Right ventricle myocardium superior (tissue), 1 donor: ENCODE measurements at regions not wholly inside any gene's neighbourhood (a gene's known extent, or its start where the extent isn't known, plus 50 kb on each side); places are given as distances from the start of the nearest gene placed in this dataset.

Source experiments
- ATAC-seq: fragments of 200-7000 bp; cut with Tn5 transposase; one replicate; pipeline ENCODE4 v1.9.1; 2020; ENCODE audit warnings: mild to moderate bottlenecking; ENCODE audit not compliant: poor library complexity
- DNase-seq: peaks from one replicate; pipeline ENCODE4 v3.0.0-alpha.2; 2020
- intact Hi-C: fragments of 100-400 bp; cut with DNase I; formaldehyde crosslinking; loops from one replicate; pipeline ENCODE4 v1.11.2; 2022
- donor health status: DM: no; HTN: yes; CAD: no; lungs with severe emphysema.

DNA sequence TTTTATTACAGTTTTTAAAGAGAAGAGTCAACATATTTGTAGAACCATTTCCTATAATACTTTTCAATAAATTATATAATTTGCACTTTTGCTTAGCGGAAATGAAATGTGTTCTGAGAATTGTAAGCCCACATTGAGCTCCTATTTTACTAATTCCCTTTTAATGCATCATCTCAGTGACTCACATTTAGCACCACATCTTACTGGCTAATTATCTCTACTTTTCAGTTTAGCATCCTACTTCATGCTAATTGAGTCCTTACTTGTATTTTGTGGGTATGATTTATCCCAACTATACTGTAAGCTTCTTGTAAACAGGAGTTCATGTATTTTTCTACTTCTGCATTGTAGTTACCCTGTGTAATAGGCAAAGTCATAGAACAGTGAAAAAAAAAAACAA, 67.5 kb downstream of the TMX1 start:
- intact Hi-C loops, result no loop called here
- no peak for DNase-seq
- ATAC-seq, result no peak

DNA sequence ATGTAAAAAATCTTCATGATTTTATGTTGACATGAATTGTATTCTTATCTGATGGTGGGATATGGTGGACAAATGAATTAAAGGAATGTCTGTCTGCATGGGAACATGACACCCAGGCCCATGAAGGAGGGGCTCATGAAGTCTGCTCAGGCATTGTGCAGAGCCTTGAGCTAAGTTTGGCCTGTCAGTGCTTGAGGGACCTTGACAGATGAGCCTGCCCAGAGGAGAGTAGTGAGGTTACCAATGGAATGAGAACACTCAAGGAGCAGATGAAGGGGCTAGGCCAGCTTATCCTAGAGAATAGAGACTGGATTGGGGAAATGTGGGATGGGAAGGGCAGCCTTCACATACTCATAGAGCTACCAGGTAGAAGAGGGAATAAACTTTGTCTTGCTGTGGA, 68.8 kb downstream of the TMX1 start:
- intact Hi-C loops, result no loop called here
- DNase-seq (no peak), ATAC-seq (no peak)

DNA sequence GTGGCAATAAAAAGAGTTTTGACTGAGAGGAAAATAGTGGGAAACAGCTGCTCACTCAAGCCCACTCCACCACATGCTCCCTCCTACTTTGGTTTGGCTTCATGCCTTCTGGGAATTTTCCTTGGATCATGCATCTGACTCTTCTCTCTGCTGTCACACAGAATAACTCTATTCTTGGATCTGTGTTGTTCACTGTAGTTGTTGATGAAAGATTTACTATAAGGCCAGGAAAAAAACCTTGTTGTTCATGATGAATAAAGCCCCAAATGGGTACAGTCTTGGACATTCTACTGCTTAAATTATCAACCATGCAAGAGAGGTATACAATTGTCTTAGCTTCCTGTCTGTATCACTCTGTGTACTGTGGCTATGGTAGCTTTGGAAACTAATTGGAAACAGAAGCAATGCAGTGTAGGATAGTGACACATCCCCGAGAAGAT, 70.5 kb downstream of the TMX1 start:
- intact Hi-C loops, result no loop called here
- ATAC-seq (peak; percentile 88), DNase-seq (no peak)

DNA sequence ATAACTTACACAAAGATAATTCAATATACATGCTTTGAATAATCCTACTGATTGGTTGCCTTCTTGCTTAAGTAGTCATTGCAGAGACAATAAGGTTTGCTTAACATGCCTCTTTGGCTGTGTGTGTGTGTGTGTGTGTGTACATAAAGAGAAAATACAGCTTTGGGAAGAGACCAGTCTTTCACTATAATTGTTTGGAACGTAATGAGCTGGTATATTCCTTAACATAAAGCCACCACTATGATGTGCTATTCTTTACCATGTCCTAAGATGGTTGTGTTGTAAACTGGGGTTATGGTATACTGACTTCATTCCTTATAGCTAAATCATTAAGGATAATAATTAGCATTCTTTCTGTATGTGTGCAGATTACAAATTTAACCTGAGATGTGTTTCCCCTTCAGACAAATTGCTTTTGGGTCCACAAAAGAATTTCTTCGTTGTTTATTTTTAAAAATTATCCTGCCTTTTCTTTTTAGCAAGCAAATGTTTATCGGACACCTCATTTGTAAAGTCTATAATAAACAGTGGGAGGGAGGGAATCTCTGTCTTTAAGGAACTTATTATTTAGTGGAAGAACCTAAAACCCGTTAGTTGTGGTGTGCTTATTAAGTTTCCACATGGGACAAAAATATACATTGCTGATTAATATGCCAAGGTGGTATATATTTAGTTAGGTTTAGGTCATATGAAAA, 74.4 kb downstream of the TMX1 start:
- ATAC-seq, result no peak
- intact Hi-C loops, result no loop called here
- DNase-seq, result no peak

DNA sequence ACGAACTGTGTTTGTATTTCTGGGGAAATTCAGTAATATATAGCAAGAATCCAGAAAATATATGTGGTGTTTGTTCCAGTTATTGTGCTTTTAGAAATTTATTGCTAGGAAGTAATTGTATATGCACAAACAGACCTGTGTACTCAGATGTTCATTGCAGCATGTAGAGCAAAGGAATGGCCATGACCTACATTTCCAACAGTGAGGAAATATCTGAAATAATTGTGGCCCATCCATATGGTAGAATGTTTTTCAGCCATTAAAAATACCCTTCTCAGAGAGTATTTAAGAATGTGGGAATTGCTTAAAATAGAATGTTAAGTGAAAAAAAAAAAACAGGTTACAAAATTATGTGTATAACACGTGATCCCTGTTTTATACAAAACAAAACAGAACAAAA, 77.3 kb downstream of the TMX1 start:
- DNase-seq (no peak), ATAC-seq (no peak)
- intact Hi-C loops, result no loop called here

DNA sequence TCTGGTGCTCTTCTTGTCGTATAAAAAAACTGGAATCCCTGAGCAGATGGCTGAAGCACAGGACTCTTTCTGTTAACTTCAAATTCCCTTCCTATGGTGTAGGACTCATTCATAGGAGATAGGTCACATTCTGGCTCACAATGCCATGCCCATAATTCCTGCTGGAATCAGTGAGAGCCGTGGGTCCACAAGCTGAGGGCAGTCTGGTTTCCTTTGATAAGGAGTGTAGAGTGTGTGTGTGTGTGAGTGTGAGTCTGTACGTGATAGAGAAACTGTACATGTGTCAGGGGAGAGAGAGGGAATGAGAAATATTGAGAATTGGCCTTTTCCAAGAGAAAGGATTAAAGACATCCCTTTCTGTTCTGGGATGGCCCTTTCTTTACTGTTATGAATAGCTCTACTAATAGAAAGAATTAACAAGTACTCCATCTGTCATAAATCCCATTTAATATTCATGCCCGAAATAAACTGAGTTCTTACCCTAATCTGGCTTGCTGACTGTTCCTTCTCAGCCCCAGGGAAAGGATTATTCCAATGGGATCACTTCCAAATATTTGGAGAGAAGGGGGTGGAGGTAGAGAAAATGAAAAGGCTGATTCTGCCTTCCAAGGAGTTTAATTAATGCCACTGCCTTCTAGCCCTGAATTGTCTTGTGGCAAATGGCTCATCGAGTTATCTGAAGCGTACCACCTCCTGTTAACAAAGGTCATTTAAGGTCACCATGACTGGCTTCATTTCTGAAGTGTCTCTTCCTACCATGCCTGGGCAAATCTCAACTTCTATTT, 79.0 kb downstream of the TMX1 start:
- ATAC-seq, result peak; percentile 83
- intact Hi-C loops, result no loop called here
- no peak for DNase-seq

DNA sequence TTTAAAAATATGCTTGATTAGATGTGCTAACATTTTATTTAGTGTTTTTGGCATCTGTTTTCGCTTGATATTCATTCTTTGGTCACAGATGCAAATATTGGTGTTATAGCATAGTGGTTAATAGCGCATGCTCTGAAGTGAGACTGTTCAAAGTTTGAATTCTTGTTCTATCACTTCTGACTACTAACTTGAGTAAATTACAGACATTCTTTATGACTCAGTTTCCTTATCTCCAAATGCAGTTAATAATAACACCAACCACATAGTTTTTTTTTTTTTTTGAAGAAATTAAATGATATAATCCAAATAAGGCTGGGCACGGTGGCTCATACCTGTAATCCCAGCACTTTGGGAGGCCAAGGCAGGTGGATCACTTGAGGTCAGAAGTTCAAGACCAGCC, 81.0 kb downstream of the TMX1 start:
- ATAC-seq (no peak), DNase-seq (no peak)
- intact Hi-C loops, result no loop called here

DNA sequence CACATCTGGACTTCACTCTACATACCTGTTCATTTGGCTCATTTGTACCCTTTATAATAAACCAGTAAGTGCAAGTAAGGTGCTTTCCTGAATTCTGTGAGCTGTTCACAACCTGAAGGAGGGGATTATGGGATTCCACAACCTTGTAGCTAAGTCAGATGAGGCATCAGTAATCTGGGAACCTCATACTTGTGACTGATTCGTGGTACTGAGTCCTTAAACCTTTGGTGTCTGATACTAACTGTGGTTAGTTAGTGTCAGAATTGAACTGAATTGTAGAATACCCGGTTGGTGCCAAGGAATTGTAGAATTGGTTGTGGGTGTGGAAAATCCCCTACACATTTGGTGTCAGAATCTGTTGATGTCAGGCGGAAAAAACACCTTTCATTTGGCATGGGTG, 83.4 kb downstream of the TMX1 start:
- DNase-seq, result no peak
- intact Hi-C loops, result no loop called here
- ATAC-seq, result no peak

DNA sequence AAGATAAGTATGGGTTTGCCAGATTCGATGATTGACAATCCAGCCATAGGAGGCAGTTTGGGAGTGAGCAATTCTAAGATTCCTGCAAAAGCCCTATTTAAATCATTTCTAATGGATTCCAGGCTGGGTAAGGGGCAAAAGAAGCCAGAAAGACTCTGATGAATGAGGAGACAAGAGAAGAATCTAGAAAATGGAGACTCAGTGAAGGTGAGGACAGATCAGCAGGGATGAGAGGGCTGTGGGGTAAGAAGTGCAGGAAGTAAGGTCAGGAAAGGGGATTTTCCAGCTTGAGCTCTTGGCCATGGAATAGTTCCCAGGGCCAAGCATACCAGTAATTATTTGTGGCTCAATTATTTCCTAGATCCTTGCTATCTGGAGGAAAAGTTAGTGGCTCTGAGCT, 87.3 kb downstream of the TMX1 start:
- intact Hi-C loops, result no loop called here
- DNase-seq (no peak), ATAC-seq (no peak)

DNA sequence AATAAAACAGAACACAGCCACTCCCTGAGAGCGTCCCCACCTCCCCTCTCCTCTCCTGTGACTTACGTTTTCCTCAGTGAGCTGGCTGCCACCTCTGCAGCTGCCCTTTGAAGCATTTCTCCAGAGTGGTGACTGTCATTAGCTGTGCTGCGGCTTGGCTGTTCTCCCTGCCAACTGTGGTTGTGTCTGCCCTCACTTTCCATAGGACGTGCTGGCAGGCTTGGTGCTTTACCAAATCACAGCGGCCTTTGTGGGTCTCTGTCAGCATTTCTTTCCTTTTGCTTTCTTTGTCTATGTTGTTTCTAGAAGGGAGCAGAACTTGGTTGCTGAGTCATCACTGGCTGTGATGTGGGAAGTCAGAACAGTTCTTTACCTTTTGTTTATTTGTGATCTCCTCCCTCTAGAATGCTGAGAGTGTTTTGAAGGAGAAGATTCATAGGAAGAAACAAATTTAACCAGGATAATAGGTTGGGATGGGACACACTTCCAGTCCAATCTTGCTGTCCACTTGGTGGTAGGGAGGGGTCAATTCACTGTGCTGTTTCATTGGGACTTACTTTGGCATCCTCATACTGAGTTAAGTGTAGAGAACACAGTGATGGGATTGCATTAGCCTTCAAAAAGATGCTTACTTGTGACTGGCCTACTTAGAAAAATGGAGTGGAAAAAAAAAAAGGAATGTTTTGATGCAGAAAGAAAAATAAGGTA, 88.2 kb downstream of the TMX1 start:
- intact Hi-C loops, result no loop called here
- ATAC-seq, result peak; percentile 79
- DNase-seq, result peak; percentile 53

DNA sequence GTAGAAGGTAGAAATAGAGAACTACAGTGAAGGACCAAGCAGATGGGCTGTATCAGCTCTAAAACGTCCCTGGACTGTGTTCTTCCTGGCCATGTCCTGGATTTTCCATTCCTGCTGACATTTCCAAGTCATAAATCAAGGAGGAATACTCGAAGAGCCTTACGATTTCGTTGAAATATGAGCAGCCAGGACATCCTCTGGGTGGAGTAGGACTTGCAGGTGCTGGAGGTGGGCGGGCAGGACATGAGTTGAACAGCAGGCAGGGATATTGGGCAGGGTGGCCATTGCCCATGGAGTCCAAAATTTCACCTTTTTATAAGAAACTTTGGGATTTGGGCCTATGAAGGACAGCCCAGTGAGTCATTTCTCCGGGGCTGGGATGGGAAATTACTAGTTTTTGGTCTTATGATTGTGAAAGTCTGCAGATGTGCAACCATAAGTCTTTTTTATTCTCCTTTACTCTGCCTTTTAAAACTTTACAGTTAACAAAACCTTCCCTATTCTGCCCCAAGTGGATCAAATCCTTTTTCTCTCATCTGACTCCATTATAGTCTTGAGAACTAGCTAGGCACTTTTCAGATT, 88.8 kb downstream of the TMX1 start:
- DNase-seq (no peak), ATAC-seq (peak; percentile 69)
- intact Hi-C loops, result no loop called here

DNA sequence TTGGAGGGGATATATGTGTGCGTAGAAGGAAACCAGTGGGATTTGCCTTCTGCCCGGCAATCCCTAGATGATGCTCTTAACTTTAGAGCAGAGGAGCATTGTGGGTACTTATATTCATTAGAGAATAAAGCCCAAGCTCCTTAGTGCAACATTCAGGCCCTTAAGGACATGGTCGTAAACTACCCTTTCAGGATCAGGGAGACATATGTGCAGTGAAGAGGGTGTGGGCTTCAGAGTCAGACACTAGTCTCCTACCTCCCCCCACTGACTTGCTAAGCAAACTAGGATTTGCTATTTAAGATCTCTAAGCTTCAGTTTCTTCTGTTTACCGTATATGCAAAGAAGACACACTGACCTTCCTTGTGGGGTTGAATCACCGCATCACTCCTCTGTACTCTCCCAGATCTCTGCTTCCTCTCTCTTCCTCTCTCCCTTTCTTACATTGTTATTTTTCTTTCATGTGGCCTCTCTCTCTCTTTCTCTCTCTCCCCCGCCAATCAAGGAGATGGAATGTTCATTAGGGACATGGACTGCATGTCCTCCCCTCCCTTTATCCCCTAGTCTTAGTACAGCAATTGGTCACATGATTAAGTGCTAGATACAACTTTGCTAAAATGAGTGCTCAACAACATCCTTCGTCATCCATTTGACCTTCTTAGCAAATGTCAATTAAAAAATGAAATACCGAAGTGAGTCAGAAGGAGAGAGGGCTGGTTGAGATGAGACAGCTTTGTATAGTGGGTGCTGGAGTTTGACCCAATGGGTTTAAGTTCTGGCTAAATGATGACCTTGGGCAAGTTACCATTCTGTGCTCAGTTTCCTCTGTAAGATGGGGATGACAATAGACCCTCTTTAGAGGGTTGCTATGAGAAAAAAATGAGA, 91.7 kb downstream of the TMX1 start:
- no peak for ATAC-seq
- intact Hi-C loops, result no loop called here

DNA sequence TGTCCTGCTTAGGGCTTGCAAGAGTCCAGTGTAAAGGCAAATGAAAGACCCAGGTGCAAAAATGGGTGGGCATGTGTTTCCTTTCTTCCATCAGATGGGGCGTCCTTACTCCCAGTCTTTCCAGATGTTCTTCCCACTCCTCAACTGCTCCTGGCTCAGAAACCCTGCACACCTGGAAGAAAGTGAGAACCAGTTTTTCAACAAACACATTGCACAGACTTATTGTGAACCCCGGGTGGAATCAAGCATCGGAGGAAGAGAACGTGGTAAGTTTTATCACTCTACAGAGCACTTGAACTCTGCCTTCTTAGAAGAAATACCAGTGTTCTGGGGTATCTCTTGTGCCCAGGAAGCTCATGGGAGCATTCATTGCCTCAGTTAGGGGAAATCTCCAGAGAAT, 93.3 kb downstream of the TMX1 start:
- no peak for DNase-seq
- no peak for ATAC-seq
- intact Hi-C loops, result no loop called here

More for the DNA sequence above, 91.7 kb downstream of the TMX1 start:
- no peak for DNase-seq

DNA sequence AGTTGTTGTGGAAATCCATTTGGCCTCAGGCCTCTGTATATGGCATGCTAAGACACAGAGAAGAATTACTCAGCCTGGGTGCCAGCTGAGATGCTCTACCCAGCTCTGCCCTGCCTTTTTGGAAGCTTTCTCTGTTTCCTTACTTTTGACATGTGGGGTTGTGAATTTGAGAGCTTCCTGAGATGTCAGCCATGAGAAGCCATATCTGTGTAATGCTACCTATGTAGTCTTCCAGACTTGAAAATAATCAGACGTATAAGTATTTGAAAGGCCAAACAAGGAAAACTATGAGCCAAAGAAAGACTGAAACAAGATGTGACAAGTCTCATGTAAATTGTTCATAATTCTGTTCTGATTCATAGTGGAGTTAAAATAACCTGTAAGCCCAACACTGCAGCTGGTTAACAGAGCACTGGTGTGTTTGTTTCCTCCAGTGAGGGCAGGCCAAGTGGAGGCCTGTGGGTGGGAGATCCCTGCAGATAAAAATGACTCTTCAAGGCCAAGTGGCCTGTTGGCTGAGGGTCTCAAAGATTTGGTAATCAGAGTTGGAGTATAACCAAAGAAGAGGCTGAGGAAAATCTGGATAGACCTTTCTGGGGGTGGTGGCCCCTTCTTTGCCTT, 94.0 kb downstream of the TMX1 start:
- intact Hi-C loops, result no loop called here
- peak; percentile 40 for ATAC-seq
- no peak for DNase-seq

DNA sequence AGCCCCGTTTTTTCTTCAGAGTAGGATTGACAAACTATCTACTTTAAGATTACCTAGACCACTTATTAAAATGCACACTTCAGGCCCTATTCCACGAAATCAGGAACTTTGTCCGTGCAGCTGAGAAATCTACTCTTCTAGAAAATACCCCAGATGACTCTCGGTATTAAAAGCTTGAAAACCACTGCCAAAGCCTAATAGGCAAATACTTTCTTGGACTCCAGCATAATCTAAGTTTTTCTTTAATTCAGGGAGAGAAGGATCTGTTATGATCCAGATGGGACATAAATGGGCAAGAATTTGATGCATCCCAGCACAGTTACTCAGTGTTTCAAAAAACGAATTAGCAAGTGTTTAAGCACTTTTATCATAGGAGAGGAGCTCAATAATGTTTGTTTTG, 94.5 kb downstream of the TMX1 start:
- intact Hi-C loops, result no loop called here
- DNase-seq, result no peak
- ATAC-seq, result no peak

DNA sequence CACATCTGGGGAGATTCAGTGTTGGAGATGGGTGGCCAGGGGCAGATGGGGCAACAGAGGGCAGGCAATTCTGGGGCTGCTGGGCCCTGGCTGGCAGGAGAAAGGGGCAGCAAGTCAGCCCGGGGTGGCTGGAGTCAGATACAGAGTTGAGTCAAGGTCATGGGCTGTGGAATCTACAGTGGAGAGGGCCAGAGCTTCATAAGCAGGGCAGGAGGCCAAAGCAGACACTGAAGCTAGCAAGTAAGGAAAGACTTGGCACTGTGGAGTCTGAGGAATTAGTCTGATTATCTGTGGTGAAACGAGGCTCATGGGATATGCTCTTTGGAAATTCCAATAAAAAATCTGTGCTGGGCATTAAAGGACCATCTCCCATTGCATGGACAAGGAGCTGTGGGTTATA, 95.5 kb downstream of the TMX1 start:
- peak; percentile 97 for ATAC-seq
- DNase-seq, result peak; percentile 79
- intact Hi-C loops, result no loop called here

DNA sequence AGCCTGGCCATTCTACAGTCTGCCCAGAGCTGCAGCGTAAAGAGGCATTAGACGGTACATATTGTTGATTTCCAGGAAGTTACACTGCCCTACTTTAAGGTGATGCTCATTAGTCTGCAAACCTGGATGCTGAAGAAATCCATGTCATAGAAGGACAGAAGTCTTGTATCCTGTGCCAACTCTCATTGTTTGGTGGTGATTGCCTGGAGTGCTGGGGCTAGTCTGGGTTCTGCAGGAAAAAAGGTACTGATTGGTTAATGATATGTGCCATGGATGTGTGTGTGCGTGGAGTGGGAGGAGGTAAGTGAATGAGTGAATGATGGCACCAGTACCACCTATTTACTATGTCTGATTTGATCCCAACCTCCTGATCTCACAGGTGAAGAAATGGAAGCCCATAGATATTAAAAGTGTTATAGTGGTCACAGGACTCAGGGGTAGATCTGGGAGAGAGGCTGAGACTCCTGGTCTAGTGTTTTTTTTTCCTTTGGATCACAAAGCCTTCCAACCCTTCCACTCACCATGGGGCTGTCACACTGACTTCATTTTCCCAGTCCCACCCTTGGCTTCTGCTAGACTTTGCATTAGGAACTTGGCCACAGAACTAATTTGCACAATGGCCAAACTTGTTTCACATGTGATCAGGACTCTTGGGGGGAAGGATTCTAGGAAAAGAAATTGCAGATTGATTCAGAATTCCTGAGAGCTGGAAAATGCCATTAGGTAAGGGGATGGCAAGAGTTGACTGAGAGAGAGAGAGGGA, 96.1 kb downstream of the TMX1 start:
- DNase-seq (no peak), ATAC-seq (peak; percentile 74)
- intact Hi-C loops, result no loop called here

DNA sequence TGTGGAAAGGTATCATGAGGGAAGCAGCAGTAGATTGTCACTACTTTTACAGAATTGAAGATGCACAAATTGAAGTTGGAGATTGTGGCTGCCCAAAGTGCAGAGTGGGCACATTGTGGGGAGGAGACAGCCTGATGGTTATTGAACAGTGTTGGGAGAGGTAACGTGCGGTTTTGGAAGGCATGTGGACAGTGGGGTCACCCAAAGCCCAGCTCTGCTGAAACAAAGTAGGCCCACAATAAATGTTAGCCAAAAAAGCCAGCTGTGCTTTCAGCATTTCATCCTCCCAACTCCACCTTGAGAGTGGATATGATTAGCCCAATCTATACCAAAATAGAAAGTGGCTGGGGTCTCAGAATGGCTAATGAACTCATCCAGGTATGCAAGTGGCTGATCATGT, 96.7 kb downstream of the TMX1 start:
- ATAC-seq, result no peak
- intact Hi-C loops, result no loop called here
- no peak for DNase-seq
